Stomach (tissue), 4 donors: ENCODE measurements at regions not wholly inside any gene's neighbourhood (a gene's known extent, or its start where the extent isn't known, plus 50 kb on each side); places are given as distances from the start of the nearest gene placed in this dataset.

Experiments used
- EP300 ChIP-seq: sonication (generic); formaldehyde crosslinking; IDR thresholded peaks from one replicate; pipeline ENCODE4 v1.6.1; 2017; ENCODE audit warnings: antibody characterized with exemption
- POLR2A ChIP-seq, 4 donors: fragments of 450-650 bp; IDR thresholded peaks; one replicate each; pipeline ENCODE4 v1.6.1; 2016; ENCODE audit warnings: antibody characterized with exemption in 4 of 4, control low read depth in 2 of 4, mild to moderate bottlenecking in 1 of 4, moderate library complexity in 1 of 4
- POLR2AphosphoS5 ChIP-seq, 3 donors: sonication (generic); formaldehyde crosslinking; IDR thresholded peaks; one replicate each; pipeline ENCODE4 v1.6.1; 2016; ENCODE audit warnings: antibody characterized with exemption in 3 of 3
- TF ChIP-seq, protein P1 (sequence below), 7 experiments: fragments of 450-650 bp in 4 of 7; fragments of 200-600 bp in 3 of 7; sonication (generic) in 3 of 7; IDR thresholded peaks; one replicate each; pipeline ENCODE4 v1.5.1; 2016 to 2019; ENCODE audit warnings: antibody characterized with exemption in 7 of 7, control low read depth in 2 of 7, mild to moderate bottlenecking in 1 of 7

DNA sequence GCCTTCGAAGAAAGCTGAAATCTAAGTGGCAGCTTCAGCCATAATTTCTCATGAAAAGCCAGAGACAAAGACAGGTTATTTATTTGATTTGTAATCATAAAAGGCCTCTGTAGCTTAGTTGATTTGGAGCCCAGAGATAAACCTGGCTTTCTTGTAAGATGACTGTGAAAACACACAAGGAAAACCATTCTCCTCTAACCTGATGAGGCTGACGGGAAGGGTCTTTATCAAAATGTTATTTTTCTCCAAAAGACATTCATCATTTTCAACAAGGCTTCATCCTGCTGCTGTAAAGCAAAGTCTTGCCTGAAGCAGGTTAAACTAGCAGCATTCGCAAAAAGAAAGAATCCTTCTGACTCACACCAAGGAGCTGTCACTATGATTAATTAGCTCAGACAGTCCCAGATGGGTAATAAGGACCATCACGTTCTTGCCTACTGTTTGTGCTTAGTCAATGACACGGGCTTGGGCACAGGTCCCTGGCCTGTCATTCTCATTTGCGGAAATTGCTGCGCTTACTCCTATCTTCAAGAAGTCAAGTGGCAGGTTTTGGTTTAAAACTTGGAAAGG, 286.6 kb downstream of the C12orf75 start:
- TF ChIP-seq, protein P1, sequence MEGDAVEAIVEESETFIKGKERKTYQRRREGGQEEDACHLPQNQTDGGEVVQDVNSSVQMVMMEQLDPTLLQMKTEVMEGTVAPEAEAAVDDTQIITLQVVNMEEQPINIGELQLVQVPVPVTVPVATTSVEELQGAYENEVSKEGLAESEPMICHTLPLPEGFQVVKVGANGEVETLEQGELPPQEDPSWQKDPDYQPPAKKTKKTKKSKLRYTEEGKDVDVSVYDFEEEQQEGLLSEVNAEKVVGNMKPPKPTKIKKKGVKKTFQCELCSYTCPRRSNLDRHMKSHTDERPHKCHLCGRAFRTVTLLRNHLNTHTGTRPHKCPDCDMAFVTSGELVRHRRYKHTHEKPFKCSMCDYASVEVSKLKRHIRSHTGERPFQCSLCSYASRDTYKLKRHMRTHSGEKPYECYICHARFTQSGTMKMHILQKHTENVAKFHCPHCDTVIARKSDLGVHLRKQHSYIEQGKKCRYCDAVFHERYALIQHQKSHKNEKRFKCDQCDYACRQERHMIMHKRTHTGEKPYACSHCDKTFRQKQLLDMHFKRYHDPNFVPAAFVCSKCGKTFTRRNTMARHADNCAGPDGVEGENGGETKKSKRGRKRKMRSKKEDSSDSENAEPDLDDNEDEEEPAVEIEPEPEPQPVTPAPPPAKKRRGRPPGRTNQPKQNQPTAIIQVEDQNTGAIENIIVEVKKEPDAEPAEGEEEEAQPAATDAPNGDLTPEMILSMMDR (IDR thresholded peaks at IDR 0.05): no peak
- TF ChIP-seq EP300: no peak
- no peak for TF ChIP-seq POLR2A (IDR thresholded peaks at IDR 0.05)
- TF ChIP-seq POLR2AphosphoS5 (IDR thresholded peaks at IDR 0.05): no peak
